HFF-Myc (cell line): ENCODE measurements at regions not wholly inside any gene's neighbourhood (a gene's known extent, or its start where the extent isn't known, plus 50 kb on each side); places are given as distances from the start of the nearest gene placed in this dataset.

Experiments
- DNase-seq: peaks from one replicate; pipeline ENCODE4 v3.0.0-alpha.2; 2011; ENCODE audit warnings: low read depth; ENCODE audit errors: extremely low read depth
- H3K4me3 ChIP-seq: replicated peaks from 2 replicates; pipeline ENCODE4 v1.5.1; 2011; ENCODE audit warnings: low read depth, mild to moderate bottlenecking, control low read depth, low read length
- TF ChIP-seq, protein P1 (sequence below): IDR thresholded peaks from 2 replicates; pipeline ENCODE4 v1.5.1; 2012; ENCODE audit warnings: mild to moderate bottlenecking, low read depth, low read length, control low read depth; ENCODE audit errors: missing control alignments

DNA sequence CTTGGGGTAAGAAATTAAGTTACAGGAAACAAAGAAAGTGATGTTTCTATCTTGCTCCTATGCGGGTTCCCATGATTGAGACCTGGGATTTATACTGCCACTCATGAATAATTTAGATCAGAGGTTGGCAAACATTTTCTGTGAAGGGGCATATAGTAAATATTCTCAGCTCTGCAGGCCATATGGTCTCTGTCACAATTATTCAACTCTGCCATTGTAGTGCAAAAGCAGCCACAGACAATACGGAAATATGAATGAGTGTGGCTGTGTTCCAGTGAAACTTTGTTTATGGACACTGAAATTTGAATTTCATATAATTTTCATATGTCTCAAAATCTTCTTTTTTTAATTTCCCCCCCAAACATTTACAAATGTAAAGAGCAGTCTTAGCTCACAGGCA is 127.2 kb downstream of the FOXD2 start:
- TF ChIP-seq, protein P1, sequence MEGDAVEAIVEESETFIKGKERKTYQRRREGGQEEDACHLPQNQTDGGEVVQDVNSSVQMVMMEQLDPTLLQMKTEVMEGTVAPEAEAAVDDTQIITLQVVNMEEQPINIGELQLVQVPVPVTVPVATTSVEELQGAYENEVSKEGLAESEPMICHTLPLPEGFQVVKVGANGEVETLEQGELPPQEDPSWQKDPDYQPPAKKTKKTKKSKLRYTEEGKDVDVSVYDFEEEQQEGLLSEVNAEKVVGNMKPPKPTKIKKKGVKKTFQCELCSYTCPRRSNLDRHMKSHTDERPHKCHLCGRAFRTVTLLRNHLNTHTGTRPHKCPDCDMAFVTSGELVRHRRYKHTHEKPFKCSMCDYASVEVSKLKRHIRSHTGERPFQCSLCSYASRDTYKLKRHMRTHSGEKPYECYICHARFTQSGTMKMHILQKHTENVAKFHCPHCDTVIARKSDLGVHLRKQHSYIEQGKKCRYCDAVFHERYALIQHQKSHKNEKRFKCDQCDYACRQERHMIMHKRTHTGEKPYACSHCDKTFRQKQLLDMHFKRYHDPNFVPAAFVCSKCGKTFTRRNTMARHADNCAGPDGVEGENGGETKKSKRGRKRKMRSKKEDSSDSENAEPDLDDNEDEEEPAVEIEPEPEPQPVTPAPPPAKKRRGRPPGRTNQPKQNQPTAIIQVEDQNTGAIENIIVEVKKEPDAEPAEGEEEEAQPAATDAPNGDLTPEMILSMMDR, result no peak
- H3K4me3 ChIP-seq, result no peak overlapping the region
- no peak for DNase-seq

DNA sequence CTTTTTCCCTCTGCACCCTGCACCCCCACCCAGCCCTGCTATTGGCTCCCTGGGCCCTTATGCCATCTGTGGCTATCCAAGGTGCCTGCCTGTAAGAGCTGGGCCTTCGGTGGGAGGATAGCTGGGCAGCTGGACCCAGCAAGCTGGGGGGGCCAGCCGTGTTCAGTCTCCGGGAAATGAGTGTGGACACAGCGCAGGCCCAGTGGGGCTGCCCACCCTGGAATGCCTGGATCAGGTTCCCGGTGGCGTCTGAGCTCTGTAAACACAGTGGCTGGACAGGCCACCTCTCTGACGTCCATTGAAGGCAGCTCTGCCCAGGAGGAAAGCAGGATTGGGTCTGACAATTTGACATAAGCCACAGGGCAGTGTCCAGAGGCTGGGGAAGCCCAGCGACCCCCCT is 127.8 kb downstream of the FOXD2 start:
- TF ChIP-seq, protein P1, result no peak
- H3K4me3 ChIP-seq, result no peak overlapping the region
- no peak for DNase-seq

DNA sequence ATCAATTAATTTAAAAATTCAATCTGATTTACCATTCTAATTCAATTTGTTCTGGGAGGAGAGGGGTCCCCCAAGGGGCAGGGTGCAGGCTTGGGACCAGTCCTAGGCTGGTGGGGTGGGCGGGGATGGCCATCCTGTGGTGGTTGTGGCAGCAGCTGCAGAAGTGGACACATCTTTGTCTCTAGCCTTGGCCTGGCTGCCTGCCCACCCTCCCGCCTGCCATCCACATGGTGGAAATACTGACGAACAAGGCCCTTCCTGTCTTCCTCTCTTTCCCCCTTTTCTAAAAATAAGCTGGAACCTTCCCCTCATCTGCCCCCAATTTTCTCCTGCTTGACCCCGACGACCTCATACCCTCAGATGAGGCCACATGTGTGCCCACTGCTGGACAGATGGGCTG is 130.9 kb downstream of the FOXD2 start:
- TF ChIP-seq, protein P1, result no peak
- no peak for DNase-seq

DNA sequence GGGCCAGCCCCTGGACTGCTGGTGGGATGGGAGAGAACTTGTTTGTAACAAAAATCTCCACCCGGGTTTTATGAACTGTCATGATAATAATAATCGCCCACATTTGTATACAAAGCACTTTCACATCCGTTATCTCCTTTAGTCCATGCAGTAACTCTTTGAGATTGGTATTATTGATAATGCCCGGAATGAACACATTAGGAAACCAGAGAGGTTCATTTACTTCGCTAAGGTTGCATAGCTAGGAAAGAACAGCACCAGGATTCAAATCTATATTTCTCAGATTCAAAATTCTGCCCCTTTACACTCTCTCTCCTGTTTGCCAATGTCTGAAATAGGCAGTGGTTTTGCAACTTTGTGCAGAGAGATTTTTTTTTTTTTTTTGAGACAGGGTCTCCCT is 131.4 kb downstream of the FOXD2 start:
- TF ChIP-seq, protein P1, result no peak
- H3K4me3 ChIP-seq, result no peak overlapping the region
- no peak for DNase-seq

More for the DNA sequence above, 130.9 kb downstream of the FOXD2 start:
- no peak overlapping the region for H3K4me3 ChIP-seq

DNA sequence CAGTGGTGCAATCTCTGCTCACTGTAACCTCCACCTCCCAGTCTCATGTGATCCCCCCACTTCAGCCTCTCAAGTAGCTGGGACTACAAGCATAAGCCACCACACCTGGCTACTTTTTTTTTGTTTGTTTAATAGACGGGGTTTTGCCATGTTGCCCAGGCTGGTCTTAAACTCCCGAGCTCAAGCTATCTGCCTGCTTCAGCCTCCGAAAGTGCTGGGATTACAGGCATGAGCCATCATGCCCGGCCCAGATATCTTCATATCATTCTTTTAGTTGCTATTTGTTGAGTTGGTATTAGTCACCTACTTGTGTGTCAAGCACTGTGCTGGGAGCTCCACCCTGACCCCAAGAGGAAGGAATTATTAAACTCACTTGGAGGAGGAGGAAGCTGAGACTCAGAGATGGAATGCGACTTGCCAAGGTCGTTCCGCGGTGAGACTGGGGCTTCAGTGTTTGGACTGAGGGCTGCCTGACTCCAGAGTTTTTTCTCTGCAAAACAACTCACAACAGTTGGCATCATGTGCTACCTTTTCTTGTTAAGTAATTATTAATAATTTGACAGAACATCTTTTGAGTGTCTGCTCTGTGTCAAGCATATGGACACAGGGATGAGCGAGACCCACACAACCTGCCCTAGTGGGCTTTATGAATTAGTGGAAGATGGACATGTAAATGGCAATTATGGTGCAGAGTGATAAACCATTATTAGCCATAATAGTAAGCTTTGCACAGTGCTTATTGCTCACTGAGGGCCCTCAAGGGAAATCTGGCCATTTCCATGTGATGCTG is 132.0 kb downstream of the FOXD2 start:
- TF ChIP-seq, protein P1, result peak; percentile 59
- H3K4me3 ChIP-seq, result no peak overlapping the region
- peak; percentile 84 for DNase-seq

DNA sequence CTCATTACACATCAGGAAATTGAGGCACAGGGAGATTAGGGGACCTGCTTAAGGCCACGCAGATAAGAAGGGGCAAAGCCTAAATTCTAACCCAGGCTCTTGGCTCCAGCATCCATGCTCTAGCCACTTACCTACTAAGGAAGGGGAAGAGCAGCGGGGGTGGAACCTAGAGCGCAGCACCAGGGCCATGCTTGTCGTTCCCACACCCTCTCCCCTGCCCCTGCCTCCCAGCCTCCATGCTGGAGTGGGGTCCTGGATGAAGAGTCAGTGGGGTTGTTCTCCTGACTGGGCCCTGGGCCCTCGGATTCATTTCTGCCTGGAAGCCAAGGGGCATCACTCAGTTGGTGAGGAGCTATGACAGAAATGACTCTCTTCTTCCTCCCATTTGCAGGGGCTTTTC is 133.3 kb downstream of the FOXD2 start:
- TF ChIP-seq, protein P1, result no peak
- no peak for DNase-seq
- H3K4me3 ChIP-seq, result no peak overlapping the region

DNA sequence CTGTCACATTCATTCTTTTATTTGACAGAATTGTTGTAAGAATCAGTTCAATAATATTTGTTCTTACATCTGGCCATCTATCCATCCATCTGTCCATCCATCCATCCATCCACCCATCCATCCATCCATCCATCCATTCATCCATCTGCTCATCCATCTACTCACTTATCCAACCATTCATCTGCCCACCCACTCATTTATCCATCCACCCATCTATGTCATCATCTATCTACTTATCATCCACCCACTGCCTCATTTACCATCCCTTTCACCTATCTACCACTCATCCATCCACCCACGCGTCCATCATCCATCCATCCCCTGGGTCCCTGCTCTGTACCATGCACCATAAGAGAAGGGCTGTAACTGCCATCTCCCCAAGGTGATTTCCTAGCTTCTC is 134.1 kb downstream of the FOXD2 start:
- H3K4me3 ChIP-seq, result no peak overlapping the region
- TF ChIP-seq, protein P1, result no peak
- DNase-seq, result no peak
